H1 (cell line): ENCODE measurements at regions not wholly inside any gene's neighbourhood (a gene's known extent, or its start where the extent isn't known, plus 50 kb on each side); places are given as distances from the start of the nearest gene placed in this dataset.

Experiments
- EZH2 ChIP-seq: fragments of 200-600 bp; sonication (generic); IDR thresholded peaks from 2 replicates; pipeline ENCODE4 v1.7.1; 2012; ENCODE audit warnings: low read depth, mild to moderate bottlenecking, moderate library complexity, low read length, inconsistent platforms; ENCODE audit not compliant: severe bottlenecking
- POLR2A ChIP-seq, 2 experiments: IDR thresholded peaks; 1 replicate in 1 of 2; 2 replicates in 1 of 2; pipeline ENCODE4 v1.6.1; 2011; ENCODE audit warnings: low read depth in 2 of 2, low read length in 2 of 2, mild to moderate bottlenecking in 2 of 2; ENCODE audit errors: control extremely low read depth in 1 of 2
- TF ChIP-seq, protein P1 (sequence below), 3 experiments: IDR thresholded peaks; 1 replicate in 2 of 3; 2 replicates in 1 of 3; pipeline versions ENCODE4 v1.5.1 to v1.6.1; 2011; ENCODE audit warnings: low read length in 3 of 3, mild to moderate bottlenecking in 3 of 3, inconsistent platforms in 2 of 3, low read depth in 1 of 3, moderate library complexity in 1 of 3; ENCODE audit not compliant: insufficient read depth in 1 of 3; ENCODE audit errors: control extremely low read depth in 1 of 3

DNA sequence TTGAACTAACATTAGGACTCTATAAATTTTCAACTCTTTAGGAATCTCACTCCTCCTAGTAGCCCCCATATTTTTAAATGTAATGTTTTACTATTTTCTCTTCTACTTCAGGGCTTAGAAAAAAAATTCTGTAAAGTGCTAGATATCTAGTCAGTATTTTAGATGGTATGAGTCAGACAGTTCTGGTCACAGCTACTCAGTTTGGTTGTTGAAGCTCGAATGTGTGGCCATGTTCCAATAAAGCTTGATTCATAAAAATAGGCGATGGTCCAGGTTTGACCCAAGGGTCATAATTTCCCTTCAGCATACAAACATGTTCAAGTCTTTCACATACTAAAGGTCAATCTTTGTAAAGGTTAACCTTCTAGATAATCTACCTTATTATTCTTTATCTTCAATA, 566.0 kb upstream of the CDH18 start:
- TF ChIP-seq POLR2A (IDR thresholded peaks at IDR 0.05; ENCODE audit: control extremely low read depth in 1 of 2, low read depth in 2 of 2, low read length in 2 of 2) (no peak), EZH2 (no peak)
- TF ChIP-seq, protein P1, sequence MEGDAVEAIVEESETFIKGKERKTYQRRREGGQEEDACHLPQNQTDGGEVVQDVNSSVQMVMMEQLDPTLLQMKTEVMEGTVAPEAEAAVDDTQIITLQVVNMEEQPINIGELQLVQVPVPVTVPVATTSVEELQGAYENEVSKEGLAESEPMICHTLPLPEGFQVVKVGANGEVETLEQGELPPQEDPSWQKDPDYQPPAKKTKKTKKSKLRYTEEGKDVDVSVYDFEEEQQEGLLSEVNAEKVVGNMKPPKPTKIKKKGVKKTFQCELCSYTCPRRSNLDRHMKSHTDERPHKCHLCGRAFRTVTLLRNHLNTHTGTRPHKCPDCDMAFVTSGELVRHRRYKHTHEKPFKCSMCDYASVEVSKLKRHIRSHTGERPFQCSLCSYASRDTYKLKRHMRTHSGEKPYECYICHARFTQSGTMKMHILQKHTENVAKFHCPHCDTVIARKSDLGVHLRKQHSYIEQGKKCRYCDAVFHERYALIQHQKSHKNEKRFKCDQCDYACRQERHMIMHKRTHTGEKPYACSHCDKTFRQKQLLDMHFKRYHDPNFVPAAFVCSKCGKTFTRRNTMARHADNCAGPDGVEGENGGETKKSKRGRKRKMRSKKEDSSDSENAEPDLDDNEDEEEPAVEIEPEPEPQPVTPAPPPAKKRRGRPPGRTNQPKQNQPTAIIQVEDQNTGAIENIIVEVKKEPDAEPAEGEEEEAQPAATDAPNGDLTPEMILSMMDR (IDR thresholded peaks at IDR 0.05; ENCODE audit: control extremely low read depth in 1 of 3, insufficient read depth in 1 of 3, low read depth in 1 of 3, low read length in 3 of 3), result no peak
